ENCODE measurements at regions not wholly inside any gene's neighbourhood (a gene's known extent, or its start where the extent isn't known, plus 50 kb on each side); places are given as distances from the start of the nearest gene placed in this dataset.

GRCh38 chr2:67342394-67342793 is 54.7 kb upstream of the ETAA1 start:
- Mint-ChIP-seq H3K27ac (ENCODE audit: low read depth, unreplicated experiment) (no peak overlapping the region), H3K4me1 (ENCODE audit: insufficient read depth, unreplicated experiment) (peaks cover 5% of the 10 kb centered on the region), H3K36me3 (ENCODE audit: insufficient read depth, unreplicated experiment) (no peaks in the 10 kb centered on the region), H3K27me3 (ENCODE audit: insufficient read depth, unreplicated experiment) (no peaks in the 10 kb centered on the region), H3K9me3 (ENCODE audit: unreplicated experiment) (peaks cover 12% of the 10 kb centered on the region), H3K4me3 (ENCODE audit: unreplicated experiment) (no peak overlapping the region)
- no peak for TF ChIP-seq CTCF (IDR thresholded peaks at IDR 0.05; ENCODE audit: unreplicated experiment)
- BruUV-seq (replicated peaks), result no TSS peak
- DNase-seq (ENCODE audit: unreplicated experiment), result no peak
- CTCF ChIA-PET, result interaction anchor here (0.7 kb wide), 1 partner anchor 51 kb away, joined by 4 read pairs; no protein-coding TSS in a partner anchor
- POLR2A ChIA-PET, result interaction anchor here (0.6 to 0.7 kb wide), 2 partner anchors 11 to 163 kb away, joined by 4 read pairs; no protein-coding TSS in a partner anchor
- intact Hi-C loops (cut with micrococcal nuclease), result no loop called here

GRCh38 chr2:67346718-67347407 is 50.3 kb upstream of the ETAA1 start:
- CTCF ChIA-PET, result interaction anchor here (1.1 kb wide), 1 partner anchor 12 kb away, joined by 3 read pairs; no protein-coding TSS in a partner anchor

More at GRCh38 chr2:67346718-67347407, 50.3 kb upstream of the ETAA1 start:
- no TSS peak for BruUV-seq (replicated peaks)
- Mint-ChIP-seq H3K36me3 (ENCODE audit: insufficient read depth, unreplicated experiment) (peaks cover 6% of the 10 kb centered on the region), H3K27me3 (ENCODE audit: insufficient read depth, unreplicated experiment) (no peaks in the 10 kb centered on the region), H3K9me3 (ENCODE audit: unreplicated experiment) (no peaks in the 10 kb centered on the region), H3K27ac (ENCODE audit: low read depth, unreplicated experiment) (peak overlapping the region; percentile 51), H3K4me1 (ENCODE audit: insufficient read depth, unreplicated experiment) (peaks cover 5% of the 10 kb centered on the region), H3K4me3 (ENCODE audit: unreplicated experiment) (no peak overlapping the region)
- intact Hi-C loops (cut with micrococcal nuclease), result no loop called here
- POLR2A ChIA-PET, result interaction anchor here (0.9 to 1.6 kb wide), 5 partner anchors 8 to 51 kb away, joined by 3 to 6 read pairs (median 3); partner anchors contain the start of gene ETAA1
- peak; percentile 56 for DNase-seq (ENCODE audit: unreplicated experiment)
- no peak for TF ChIP-seq CTCF (IDR thresholded peaks at IDR 0.05; ENCODE audit: unreplicated experiment)

All from MCF 10A (cell line).